Kidney capillary endothelial cell (primary cell): ENCODE measurements at regions not wholly inside any gene's neighbourhood (a gene's known extent, or its start where the extent isn't known, plus 50 kb on each side); places are given as distances from the start of the nearest gene placed in this dataset.
"Not testable (repeated sequence)": the region's sequence is repeated elsewhere in the genome, so short reads cannot be mapped to it uniquely, and the experiment has no call there.

Source experiments
- DNase-seq: peaks from one replicate; pipeline ENCODE4 v3.0.0-alpha.2; 2018; ENCODE audit warnings: low spot score

GRCh38 chr2:239727776-239728600 is 297.2 kb downstream of the NDUFA10 start:
- DNase-seq: no peak

DNA sequence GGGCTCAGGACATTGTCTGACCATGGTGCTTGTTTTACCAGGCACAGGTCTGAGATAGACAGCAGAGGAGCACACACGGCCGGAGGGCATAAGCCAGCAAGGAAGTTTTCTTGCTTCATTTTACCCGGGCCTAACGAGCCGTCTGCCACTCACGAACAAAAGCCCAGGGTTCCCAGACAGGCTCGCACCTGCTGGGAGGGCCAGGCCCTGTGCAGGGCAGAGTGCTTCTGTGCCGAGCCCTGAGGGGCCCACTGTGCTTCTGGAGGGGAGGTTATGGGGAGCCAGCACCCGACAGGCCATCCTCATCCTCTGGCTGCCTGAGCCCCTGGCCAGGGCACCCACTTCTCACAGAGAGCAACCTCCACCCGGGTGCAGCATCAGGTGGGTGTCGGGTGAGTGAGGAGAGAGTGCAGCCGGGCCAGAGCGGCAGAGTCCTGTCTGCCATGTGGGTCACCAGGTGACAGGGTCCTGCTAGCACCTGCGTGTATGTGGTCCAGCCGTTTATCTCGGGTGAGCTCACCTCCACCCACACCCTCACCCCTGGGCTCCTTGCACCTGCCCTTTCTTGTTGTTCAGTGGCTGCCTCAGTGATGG is 297.9 kb downstream of the NDUFA10 start:
- DNase-seq: no peak

DNA sequence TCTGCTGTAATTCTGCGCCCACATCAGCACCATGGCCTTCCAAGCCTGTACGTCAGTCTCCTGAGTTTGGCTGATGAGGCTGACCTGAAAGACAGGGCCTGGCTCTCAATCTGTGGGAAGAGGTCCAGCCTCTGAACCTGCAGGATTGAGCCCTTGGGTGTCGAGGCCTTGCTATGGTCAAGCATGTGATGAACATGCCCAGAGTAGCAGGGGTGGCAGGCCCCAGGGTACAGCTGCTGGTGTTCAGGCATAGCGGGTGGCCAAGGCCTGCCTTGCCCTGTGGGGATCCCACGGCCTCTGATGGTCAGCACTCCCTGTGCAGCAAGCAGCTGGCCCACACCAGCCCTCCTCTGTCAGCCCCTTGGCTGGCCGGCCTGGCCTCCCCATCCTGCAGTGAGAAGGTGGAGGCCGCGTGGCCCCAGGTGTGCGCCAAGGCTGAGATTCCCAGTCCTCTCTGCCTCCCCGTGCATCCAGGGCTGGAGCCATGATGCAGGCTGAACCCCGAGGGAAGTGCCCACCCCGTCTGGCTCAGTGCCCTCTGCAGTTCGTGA is 298.4 kb downstream of the NDUFA10 start:
- DNase-seq: no peak

GRCh38 chr2:239726091-239726591 is 299.0 kb downstream of the NDUFA10 start:
- DNase-seq: no peak

GRCh38 chr2:239725551-239725890 is 299.6 kb downstream of the NDUFA10 start:
- DNase-seq: no peak

GRCh38 chr2:239724851-239725550 is 300.1 kb downstream of the NDUFA10 start:
- DNase-seq: no peak

DNA sequence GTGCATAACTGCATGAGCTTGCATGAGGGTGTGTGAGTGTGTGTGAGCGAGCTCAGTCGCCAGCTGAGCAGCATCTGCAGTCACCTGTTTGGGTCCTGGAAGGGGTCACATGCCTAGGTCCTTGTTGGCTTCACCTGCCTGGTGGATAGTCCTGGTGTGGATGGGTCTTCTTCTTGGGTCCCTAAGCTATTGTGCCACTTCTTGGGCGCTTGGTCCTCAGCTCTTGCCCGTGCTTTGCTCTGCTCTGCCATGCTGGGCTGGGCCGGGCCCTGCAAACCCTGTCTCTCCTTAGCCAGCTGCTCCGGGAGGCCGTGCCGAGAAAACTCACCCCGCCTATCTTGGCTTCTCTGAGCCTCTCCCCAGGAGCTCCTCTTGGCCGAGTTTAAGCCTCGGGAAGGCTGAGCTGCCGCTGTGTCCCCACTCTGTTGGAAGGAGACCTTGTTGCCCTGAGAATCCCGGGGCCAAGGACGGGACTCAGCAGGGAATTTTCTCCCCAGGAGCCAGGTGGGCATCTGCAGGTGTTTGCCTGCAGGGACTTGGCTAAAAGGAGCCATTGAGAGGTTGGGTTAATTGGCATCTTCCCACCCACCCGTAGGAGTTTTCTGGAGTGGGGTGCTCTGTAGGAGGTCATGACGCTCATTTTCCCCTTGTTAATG is 300.8 kb downstream of the NDUFA10 start:
- no peak for DNase-seq

DNA sequence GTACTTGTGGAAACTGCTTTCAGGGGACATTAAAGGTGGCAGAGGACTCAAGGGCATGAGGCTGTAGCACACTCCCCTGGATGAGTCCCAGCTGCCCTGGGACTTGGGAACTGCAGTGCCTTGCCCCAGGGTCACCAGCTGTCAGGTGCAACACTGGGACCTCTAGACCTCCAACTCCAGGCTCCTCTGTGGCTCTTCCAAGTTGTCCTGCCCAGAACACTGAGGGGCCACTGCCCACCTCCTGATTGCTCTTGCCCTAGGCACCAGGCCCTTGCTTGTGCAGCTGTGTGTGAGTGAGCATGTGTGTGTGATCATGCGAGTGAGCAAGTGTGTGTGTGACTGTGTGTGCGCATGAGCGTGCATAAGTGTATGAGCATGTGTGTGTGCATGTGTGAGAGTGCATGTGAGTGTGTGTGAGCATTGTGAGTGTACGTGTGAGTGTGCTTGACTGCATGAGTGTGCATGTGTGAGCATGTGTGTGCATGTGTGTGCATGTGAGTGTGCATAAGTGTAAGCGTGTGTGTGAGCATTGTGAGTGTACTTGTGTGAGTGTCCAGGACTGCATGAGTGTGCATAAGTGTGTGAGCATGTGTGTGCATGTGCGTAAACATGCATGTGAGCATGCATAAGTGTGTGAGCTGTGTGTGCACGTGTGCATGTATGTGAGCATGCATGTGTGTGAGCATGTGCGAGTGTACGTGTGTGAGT is 301.5 kb downstream of the NDUFA10 start:
- DNase-seq: no peak

- DNase-seq: no peak
Measured at GRCh38 chr2:239722760-239723470, 302.2 kb downstream of the NDUFA10 start.

DNA sequence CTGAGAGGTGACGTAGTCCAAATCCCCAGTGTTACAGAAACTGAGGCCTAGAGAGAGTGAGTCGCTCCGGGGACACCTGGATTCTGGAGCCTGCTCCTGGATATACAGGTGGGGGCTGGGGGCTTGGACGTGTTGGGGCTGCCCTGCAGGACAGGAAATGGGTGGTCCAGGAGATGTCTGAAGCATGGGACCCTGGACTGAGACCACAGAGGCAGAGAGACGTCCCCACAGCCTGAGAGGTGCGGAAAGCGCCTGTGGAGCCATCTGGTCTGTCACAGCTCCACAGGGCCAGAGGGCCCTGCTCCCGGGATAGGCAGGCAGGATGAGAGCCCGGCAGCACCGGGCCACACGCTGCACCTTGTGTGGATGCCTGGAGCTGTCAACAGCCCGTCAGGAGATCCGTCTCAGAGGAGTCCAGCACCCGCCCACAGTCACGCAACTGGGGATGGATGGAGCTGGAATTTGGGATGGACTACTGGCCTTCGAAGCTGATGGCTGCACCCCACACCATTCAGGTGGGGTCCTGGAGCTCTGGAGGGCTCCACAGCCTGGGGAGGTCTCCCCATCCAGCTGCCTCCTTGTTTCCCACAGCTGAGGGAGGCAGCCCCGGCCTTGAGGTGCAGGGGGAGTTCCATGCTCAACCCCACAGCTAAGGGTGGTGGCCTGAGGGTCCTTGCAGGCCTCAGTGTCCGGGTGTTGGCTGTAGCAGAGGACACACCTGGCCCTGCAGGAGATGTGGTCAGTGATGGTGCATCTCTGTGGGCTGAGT is 303.0 kb downstream of the NDUFA10 start:
- DNase-seq: no peak

DNA sequence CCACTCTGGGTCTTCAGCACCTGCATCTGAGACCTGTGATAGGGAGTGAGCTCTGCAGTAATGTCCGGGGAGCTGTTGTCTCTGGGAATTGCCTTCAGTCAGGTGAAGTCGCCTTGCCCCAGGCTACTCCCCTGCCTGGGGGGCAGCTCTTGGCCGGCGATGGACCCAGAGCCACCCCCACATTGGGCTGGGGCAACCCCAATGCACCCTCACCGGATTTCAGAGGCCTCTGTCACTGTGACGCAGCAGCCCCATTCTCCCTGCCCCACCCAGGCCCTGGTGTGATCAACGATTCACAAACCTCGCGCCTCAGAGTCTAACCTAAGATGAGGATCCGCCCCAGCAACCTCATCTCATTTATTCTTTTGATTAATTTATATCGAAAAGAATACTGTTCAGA is 303.6 kb downstream of the NDUFA10 start:
- no peak for DNase-seq

GRCh38 chr2:239720361-239721360 is 304.5 kb downstream of the NDUFA10 start:
- DNase-seq: no peak

DNA sequence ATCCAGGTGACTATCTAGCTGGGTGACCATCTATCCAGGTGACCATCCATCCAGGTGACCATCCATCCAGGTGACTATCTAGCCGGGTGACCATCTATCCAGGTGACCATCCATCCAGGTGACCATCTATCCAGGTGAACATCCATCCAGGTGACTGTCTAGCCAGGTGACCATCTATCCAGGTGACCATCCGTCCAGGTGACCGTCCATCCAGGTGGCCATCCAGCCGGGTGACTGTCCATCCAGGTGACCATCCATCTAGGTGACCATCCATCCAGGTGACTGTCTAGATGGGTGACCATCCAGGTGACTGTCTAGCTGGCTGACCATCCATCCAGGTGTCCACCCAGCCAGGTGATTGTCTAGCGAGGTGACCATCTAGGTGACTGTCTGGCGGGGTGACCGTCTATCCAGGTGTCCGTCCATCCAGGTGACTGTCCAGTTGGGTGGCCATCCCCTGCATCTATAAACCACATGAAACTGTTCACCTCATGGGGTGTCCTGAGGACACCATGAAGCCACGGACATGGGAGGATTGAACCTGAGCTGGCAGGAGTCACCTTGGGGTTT is 305.3 kb downstream of the NDUFA10 start:
- DNase-seq: no peak

DNA sequence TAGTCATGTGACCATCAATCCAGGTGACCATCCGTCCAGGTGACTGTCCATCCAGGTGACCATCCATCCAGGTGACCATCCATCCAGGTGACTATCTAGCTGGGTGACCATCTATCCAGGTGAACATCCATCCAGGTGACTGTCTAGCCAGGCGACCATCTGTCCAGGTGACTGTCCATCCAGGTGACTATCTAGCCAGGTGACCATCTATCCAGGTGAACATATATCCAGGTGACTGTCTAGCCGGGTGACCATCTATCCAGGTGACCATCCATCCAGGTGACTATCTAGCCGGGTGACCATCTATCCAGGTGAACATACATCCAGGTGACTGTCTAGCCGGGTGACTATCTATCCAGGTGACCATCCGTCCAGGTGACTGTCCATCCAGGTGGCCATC is 306.2 kb downstream of the NDUFA10 start:
- DNase-seq: not testable (repeated sequence)

GRCh38 chr2:239717706-239718105 is 307.4 kb downstream of the NDUFA10 start:
- DNase-seq: no peak

- no peak for DNase-seq
Measured at GRCh38 chr2:239717319-239717675, 307.8 kb downstream of the NDUFA10 start.

- no peak for DNase-seq
Measured at GRCh38 chr2:239716536-239717318, 308.4 kb downstream of the NDUFA10 start.

GRCh38 chr2:239716009-239716408 is 309.1 kb downstream of the NDUFA10 start:
- DNase-seq: no peak
